Ovary (tissue), 3 donors: ENCODE measurements at regions not wholly inside any gene's neighbourhood (a gene's known extent, or its start where the extent isn't known, plus 50 kb on each side); places are given as distances from the start of the nearest gene placed in this dataset.

Source experiments
- CTCF ChIP-seq, 3 donors: fragments of 450-650 bp in 2 of 3; fragments of 200-600 bp in 1 of 3; IDR thresholded peaks; one replicate each; pipeline versions ENCODE4 v1.5.1 to v1.8.0; 2016 to 2022; ENCODE audit warnings: antibody characterized with exemption in 3 of 3, mild to moderate bottlenecking in 1 of 3
- POLR2A ChIP-seq: fragments of 450-650 bp; IDR thresholded peaks from one replicate; pipeline ENCODE4 v1.6.1; 2017; ENCODE audit warnings: antibody characterized with exemption, mild to moderate bottlenecking, moderate library complexity
- donor health status: DM: no; HTN: no; CAD: no.

- TF ChIP-seq CTCF (IDR thresholded peaks at IDR 0.05) (no peak), POLR2A (no peak)
Measured at GRCh38 chr1:39122056-39122455, 82.4 kb upstream of the MACF1 start.
